NOMO-1 (cell line): ENCODE measurements at regions not wholly inside any gene's neighbourhood (a gene's known extent, or its start where the extent isn't known, plus 50 kb on each side); places are given as distances from the start of the nearest gene placed in this dataset.
"Not testable (repeated sequence)": the region's sequence is repeated elsewhere in the genome, so short reads cannot be mapped to it uniquely, and the experiment has no call there.

Experiments used
- DNase-seq, 2 experiments: peaks; one replicate each; lab custom pipeline; 2025; ENCODE audit not compliant: unreplicated experiment in 2 of 2; lab: John Stamatoyannopoulos, UW

DNA sequence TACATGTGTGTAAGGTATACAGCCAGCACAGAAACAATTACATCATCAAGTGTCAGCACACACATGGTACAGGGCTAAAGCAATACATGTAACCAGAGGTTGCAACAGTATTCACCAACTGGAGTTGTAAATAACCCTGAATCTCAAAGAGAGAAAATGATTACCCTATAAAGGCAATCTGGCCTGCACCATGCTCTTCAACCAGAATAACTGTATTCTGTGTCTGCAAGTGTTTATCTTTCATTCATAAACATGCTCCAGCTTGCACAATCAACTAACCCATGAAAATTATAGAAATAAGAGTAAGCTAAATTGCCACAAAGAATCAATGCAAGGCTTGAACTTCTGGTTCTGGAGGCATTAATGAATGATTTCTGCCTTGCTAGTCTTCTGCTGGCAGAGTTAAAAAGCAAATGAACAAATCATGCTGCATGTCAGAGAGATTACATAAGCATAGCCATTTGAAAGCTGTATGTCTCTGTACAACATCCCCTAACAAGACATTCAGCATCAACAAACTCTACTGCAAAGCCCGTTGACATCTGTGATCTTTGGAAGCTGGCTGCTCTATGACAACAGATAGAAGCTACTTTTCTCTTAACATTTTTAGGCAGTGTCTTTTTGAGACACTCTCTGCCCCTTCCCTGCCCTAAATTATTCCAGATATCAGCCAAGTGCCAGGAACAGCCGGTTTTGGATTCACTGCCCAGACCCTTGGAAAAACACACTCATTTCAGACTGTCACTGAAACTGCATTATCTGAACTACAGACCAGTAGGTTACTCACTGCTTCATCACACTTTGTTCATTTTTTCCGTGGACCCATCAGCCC lies 871.0 kb downstream of the OTOL1 start:
- no peak for DNase-seq

GRCh38 chr3:162368417-162368816 lies 871.8 kb downstream of the OTOL1 start:
- DNase-seq = no peak

- DNase-seq = no peak
Measured at GRCh38 chr3:162369306-162369705, 872.7 kb downstream of the OTOL1 start.

DNA sequence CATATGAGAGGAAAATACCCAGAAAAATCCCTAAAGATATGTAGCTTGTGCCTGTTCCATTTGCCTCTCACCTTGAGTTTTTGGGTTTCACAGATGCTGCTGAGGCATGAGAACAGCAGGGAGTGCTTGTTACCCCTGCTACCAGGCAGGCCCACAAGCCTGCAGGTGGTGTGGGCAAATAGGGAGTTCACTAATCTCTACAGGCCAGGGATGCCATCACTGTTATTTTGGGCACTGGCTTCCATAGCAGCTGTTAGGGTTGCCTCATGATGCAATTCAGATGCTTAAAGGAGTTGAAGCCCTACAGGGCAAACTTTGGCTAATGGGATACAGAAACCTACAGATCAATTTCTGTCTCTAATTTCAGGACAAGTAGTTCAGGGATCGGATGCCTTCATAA lies 873.5 kb downstream of the OTOL1 start:
- DNase-seq = no peak

DNA sequence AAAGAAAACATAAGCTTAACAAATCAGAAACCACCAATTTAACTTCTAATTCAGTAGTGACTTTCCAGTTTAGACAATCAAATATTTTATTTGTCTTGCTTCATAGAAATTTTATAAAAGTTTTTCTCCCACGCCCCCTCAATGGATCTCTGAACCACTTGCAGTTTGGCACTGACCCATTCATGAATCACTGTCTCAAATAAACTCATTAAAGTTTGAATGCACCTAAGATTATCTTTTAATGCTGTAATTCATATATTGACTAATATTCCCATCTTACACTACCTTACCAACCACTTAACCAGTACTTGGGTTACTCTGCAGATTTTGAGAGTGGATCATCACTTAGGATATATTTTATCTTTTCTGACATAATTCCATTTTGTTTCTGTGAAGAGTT lies 880.2 kb downstream of the OTOL1 start:
- DNase-seq = no peak

DNA sequence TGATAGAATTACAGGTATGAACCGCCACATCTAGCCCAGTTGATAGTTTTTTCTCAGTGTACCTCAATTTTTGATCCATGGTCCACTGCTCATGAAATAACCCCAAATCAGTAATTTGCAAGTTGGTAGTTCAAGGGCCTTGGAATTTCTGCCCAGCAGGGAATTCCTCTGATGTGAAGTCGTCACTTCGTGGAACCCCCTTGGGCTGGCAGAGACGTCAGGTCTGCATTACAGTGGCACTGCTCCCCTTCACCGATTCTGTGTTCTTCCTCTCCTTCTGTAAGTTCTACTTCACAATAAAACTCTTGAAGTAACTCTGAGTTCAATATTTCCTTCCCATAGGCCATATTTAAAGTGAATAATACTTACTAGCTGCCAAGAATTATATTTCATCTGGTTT lies 881.0 kb downstream of the OTOL1 start:
- no peak for DNase-seq

DNA sequence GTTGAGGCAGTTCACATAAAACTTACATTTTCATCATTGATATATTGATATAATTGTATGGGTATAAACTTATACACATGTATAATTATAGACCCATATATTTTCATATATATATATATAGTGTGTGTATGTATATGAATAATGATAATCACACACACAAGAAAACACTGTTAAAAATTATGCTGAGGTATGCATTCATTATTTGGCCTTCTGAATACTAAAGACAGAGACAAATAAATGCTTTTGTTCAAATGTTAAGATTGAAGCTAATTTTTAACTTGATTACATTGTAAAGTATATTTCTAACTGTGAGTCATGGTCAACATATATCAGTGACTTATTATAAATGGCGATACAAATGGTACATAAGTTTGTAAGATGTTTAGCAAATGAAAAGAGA lies 888.8 kb downstream of the OTOL1 start:
- no peak for DNase-seq

GRCh38 chr3:162390891-162391290 lies 894.3 kb downstream of the OTOL1 start:
- no peak for DNase-seq

GRCh38 chr3:162391301-162391700 lies 894.7 kb downstream of the OTOL1 start:
- DNase-seq = no peak

DNA sequence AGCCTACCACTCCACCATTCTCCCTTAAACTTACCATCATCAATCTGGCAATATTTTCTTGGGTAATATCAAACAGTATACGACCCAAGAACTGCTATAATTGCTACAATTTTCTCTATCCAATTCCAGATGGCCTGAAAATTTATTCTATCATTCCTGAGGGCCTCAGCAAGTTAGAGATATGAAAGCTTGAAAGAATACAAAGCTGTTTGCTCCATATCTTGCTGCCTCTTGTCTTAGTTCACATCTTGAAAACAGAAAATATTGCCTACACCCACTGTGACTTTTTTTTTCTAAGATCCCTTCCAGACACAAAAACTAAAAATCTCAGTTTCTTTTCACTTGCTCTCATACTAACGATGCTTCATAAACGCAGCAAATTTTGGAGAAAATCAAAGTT lies 898.9 kb downstream of the OTOL1 start:
- DNase-seq = no peak

DNA sequence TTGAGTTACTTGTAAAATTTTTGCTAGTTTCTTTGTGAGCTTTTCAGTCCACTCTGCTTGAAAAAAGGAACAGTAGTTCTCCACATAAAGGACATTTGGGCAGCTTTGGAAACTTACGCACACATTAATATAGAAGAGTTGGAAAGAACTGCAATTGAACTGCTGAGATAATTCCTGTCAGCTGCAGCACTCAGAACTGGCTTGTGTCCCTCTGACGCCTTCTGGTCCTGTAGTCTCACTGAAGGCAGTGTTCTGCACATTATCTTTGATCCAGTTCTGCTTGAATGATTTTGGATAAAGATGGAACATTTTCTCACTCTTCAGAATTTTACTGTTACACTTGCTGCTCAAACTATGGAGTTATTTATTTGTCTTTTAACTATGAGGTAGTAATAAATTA lies 901.9 kb downstream of the OTOL1 start:
- no peak for DNase-seq

GRCh38 chr3:162400697-162401096 lies 904.1 kb downstream of the OTOL1 start:
- DNase-seq = no peak

GRCh38 chr3:162411556-162411955 lies 914.9 kb downstream of the OTOL1 start:
- not testable (repeated sequence) for DNase-seq

DNA sequence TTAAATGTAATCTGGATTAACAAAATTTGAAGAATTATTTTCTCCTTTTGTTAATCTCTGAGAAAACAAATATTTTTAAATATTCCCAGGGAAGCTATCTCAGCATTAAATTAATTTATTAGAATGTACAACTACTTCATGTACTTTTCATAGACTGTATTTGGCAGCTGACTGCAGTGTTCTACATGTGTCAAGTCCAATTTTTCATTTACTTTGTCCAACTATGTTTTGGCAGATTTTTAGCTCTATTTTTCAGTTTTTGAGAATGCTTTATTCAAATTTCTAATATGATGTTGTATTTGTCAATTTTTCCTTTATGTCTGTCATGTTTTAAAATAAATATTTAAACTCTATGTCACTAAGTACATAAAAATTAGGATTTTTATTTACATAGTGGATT lies 925.1 kb downstream of the OTOL1 start:
- DNase-seq = no peak

DNA sequence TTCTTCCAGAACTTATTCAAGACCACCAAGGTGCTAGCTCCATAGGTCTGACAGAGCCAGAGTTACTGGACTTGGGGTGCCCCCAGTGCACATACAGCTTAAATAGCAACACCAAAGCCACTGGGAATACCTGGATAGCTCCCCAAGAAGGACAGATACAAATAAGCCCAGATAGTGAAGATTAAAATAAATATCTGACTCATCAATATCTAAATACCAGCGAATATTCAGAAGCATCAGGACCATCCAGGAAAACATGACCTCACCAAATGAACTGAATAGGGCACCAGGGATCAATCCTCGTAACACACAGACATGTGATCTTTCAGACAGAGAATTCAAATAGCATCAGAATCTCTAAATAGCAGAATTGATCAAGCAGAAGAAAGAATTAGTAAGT lies 931.6 kb downstream of the OTOL1 start:
- no peak for DNase-seq

GRCh38 chr3:162435750-162436149 lies 939.1 kb downstream of the OTOL1 start:
- no peak for DNase-seq

GRCh38 chr3:162436826-162437225 lies 940.2 kb downstream of the OTOL1 start:
- DNase-seq = no peak

GRCh38 chr3:162437480-162437879 lies 940.9 kb downstream of the OTOL1 start:
- DNase-seq = no peak

DNA sequence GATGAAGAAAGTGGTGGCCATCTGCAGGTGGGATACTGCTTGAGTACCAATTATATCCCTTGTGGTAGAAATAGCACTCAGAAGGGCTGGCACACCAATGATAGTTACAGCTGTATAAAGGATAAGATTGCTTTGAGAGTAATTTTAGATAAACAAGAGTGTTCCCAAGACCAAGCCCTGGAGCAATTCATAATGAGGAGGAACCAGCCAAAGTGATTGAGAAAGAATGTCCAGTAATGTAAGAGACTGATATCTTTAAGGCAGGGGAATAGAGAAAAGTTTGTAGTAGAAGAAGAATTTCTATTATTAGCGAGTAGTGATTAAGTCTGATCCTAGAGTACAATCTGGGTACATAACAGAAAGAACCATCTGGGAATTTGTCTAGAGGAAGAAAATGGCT lies 945.1 kb downstream of the OTOL1 start:
- no peak for DNase-seq

GRCh38 chr3:162443376-162443775 lies 946.8 kb downstream of the OTOL1 start:
- no peak for DNase-seq

GRCh38 chr3:162468791-162469190 lies 972.2 kb downstream of the OTOL1 start:
- no peak for DNase-seq

DNA sequence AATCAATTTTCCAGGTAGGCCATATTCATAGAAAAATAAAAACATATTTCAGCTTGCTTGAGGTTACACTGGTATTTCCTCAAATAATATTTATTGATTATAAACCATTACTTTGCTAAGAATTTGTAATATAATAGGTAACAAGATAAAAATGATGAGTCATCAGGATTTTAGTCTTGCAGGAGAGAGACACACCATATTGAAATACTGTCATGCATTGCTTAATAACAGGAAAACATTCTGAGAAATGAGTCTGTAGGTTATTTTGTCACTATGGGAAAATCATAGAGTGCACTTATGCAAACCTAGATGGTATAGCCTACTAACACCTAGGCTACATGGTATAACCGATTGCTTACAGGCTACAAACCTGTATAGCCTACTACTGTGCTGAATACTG lies 990.5 kb downstream of the OTOL1 start:
- no peak for DNase-seq

GRCh38 chr3:162489853-162490252 lies 993.2 kb downstream of the OTOL1 start:
- no peak for DNase-seq
